Panc1 (cell line): ENCODE measurements at regions not wholly inside any gene's neighbourhood (a gene's known extent, or its start where the extent isn't known, plus 50 kb on each side); places are given as distances from the start of the nearest gene placed in this dataset.

Experiments used
- ATAC-seq: fragments of 200-7000 bp; cut with Tn5 transposase; 2 replicates; pipeline ENCODE4 v1.9.1; 2020; ENCODE audit warnings: mild to moderate bottlenecking, moderate library complexity
- BruUV-seq: library from RNA; stranded (reverse); fragments of 400-500 nt; replicated peaks from 2 replicates; lab custom pipeline; 2021; lab: Mats Ljungman, UMichigan
- CTCF ChIA-PET: fragments of 300-600 bp; sonication (Branson Sonifier 250); formaldehyde crosslinking; loops from one replicate; lab custom pipeline; 2022; ENCODE audit warnings: antibody characterized with exemption; lab: Charles Lee
- POLR2A ChIA-PET: fragments of 300-600 bp; sonication (Branson Sonifier 250); formaldehyde crosslinking; loops from one replicate; lab custom pipeline; 2022; ENCODE audit warnings: antibody characterized with exemption; lab: Charles Lee
- DNase-seq: peaks from one replicate; pipeline ENCODE4 v3.0.0-alpha.2; 2010; ENCODE audit warnings: low read depth, low spot score
- H3K27ac ChIP-seq: 2 replicates; pipeline ENCODE4 v1.5.1; 2011; ENCODE audit warnings: mild to moderate bottlenecking, low read length, inconsistent platforms
- H3K27me3 ChIP-seq: fragments of 200-500 bp; sonication (Bioruptor generic); 2 replicates; pipeline ENCODE4 v1.6.0; 2014; ENCODE audit warnings: low read length, inconsistent platforms; ENCODE audit not compliant: control insufficient read depth, insufficient read depth
- H3K36me3 ChIP-seq: fragments of 200-500 bp; sonication (Bioruptor generic); 2 replicates; pipeline ENCODE4 v1.5.1; 2014; ENCODE audit warnings: inconsistent platforms, mild to moderate bottlenecking, low read length, moderate library complexity; ENCODE audit not compliant: control insufficient read depth, insufficient read depth
- H3K4me1 ChIP-seq: 2 replicates; pipeline ENCODE4 v1.5.1; 2011; ENCODE audit warnings: inconsistent platforms, mild to moderate bottlenecking, low read length, moderate library complexity; ENCODE audit not compliant: control insufficient read depth, insufficient read depth
- H3K4me3 ChIP-seq, 2 experiments: 2 replicates each; pipeline ENCODE4 v1.5.1; 2011 to 2012; ENCODE audit warnings: low read depth in 2 of 2, low read length in 2 of 2, mild to moderate bottlenecking in 2 of 2, inconsistent platforms in 1 of 2, moderate library complexity in 1 of 2
- H3K9me3 ChIP-seq: fragments of 200-500 bp; sonication (Bioruptor generic); 2 replicates; pipeline ENCODE4 v1.5.1; 2014; ENCODE audit warnings: low read depth, mild to moderate bottlenecking, inconsistent platforms, low read length, moderate library complexity; ENCODE audit not compliant: control insufficient read depth, insufficient read depth
- CTCF ChIP-seq: fragments of 450-650 bp; IDR thresholded peaks from 2 replicates; pipeline ENCODE4 v1.5.1; 2017; ENCODE audit warnings: mild to moderate bottlenecking
- POLR2AphosphoS5 ChIP-seq: IDR thresholded peaks from 2 replicates; pipeline ENCODE4 v1.6.1; 2012; ENCODE audit warnings: mild to moderate bottlenecking, low read depth, low read length, moderate library complexity
- REST ChIP-seq, 2 experiments: IDR thresholded peaks; 2 replicates each; pipeline ENCODE4 v1.6.1; 2011 to 2012; ENCODE audit warnings: low read depth in 2 of 2, control low read depth in 1 of 2, low read length in 1 of 2, mild to moderate bottlenecking in 1 of 2, moderate library complexity in 1 of 2; ENCODE audit not compliant: insufficient read depth in 1 of 2
- SIN3A ChIP-seq: IDR thresholded peaks from 2 replicates; pipeline ENCODE4 v1.6.1; 2012; ENCODE audit warnings: low read depth, mild to moderate bottlenecking, low read length, moderate library complexity, borderline replicate concordance; ENCODE audit not compliant: insufficient read depth
- TCF7L2 ChIP-seq: IDR thresholded peaks from 2 replicates; pipeline ENCODE4 v1.6.1; 2011; ENCODE audit warnings: mild to moderate bottlenecking, low read depth, low read length, inconsistent platforms
- in situ Hi-C: cut with HindIII; loops from 2 replicates; pipeline ENCODE4 v1.10.0; 2016; ENCODE audit warnings: low sequenced_read_pairs, low pct_unique_long_range_greater_than_20kb
- intact Hi-C: fragments of 100-400 bp; cut with micrococcal nuclease; formaldehyde crosslinking; loops from one replicate; pipeline ENCODE4 v1.10.0; 2022; ENCODE audit not compliant: unreplicated experiment

GRCh38 chr6:170106906-170107525 is 183.9 kb downstream of the DLL1 start:
- intact Hi-C loops (no loop called here), in situ Hi-C loops (no loop called here)
- no peaks in the 10 kb centered on the region for H3K4me1 ChIP-seq
- no peak for DNase-seq
- ATAC-seq = no peak
- TF ChIP-seq SIN3A (no peak), CTCF (no peak), REST (IDR thresholded peaks at IDR 0.05; ENCODE audit: insufficient read depth in 1 of 2, low read depth in 2 of 2, low read length in 1 of 2) (no peak), TCF7L2 (no peak), POLR2AphosphoS5 (no peak)
- H3K36me3 ChIP-seq = no peaks in the 10 kb centered on the region
- CTCF ChIA-PET = no interaction called here
- no peaks in the 10 kb centered on the region for H3K9me3 ChIP-seq
- H3K27me3 ChIP-seq = peaks cover 10% of the 10 kb centered on the region
- no TSS peak for BruUV-seq
- POLR2A ChIA-PET = no interaction called here
- no peak overlapping the region for H3K27ac ChIP-seq
- H3K4me3 ChIP-seq = no peak overlapping the region

GRCh38 chr6:170102582-170103481 is 188.0 kb downstream of the DLL1 start:
- BruUV-seq = no TSS peak
- Histone ChIP-seq H3K4me1 (no peaks in the 10 kb centered on the region), H3K27me3 (peaks cover 10% of the 10 kb centered on the region), H3K36me3 (no peaks in the 10 kb centered on the region), H3K27ac (no peak overlapping the region), H3K4me3 (no peak overlapping the region), H3K9me3 (no peaks in the 10 kb centered on the region)
- in situ Hi-C loops = no loop called here
- ChIA-PET POLR2A (no interaction called here), CTCF (no interaction called here)
- ATAC-seq = no peak
- intact Hi-C loops = no loop called here
- TF ChIP-seq REST (IDR thresholded peaks at IDR 0.05; ENCODE audit: insufficient read depth in 1 of 2, low read depth in 2 of 2, low read length in 1 of 2) (no peak), TCF7L2 (no peak), POLR2AphosphoS5 (no peak), CTCF (no peak), SIN3A (no peak)
- DNase-seq = no peak
